A673 (cell line): ENCODE measurements at regions not wholly inside any gene's neighbourhood (a gene's known extent, or its start where the extent isn't known, plus 50 kb on each side); places are given as distances from the start of the nearest gene placed in this dataset.

Experiments
- BruUV-seq: library from RNA; stranded (reverse); fragments of 400-500 nt; replicated peaks from 2 replicates; lab custom pipeline; 2021; lab: Mats Ljungman, UMichigan
- CTCF ChIA-PET: fragments of 300-600 bp; sonication (Branson Sonifier 250); formaldehyde crosslinking; loops from one replicate; lab custom pipeline; 2022; ENCODE audit warnings: antibody characterized with exemption; lab: Charles Lee
- POLR2A ChIA-PET: fragments of 300-600 bp; sonication (Branson Sonifier 250); formaldehyde crosslinking; loops from one replicate; lab custom pipeline; 2022; ENCODE audit warnings: antibody characterized with exemption; ENCODE audit not compliant: low non-redundant PET; lab: Charles Lee
- DNase-seq: peaks from one replicate; pipeline ENCODE4 v3.0.0-alpha.2; 2015; ENCODE audit warnings: low spot score
- H3K27ac ChIP-seq: fragments of 200-600 bp; sonication (generic); 2 replicates; pipeline ENCODE4 v1.5.1; 2016; ENCODE audit warnings: mixed run types, low read depth, mild to moderate bottlenecking, mixed read lengths, antibody characterized with exemption, low read length; ENCODE audit not compliant: poor library complexity, severe bottlenecking
- H3K27me3 ChIP-seq: fragments of 200-600 bp; sonication (generic); replicated peaks from 2 replicates; pipeline ENCODE4 v1.6.1; 2017; ENCODE audit warnings: mixed run types, low read depth, mild to moderate bottlenecking, mixed read lengths, antibody characterized with exemption, low read length; ENCODE audit not compliant: insufficient read depth, poor library complexity
- H3K36me3 ChIP-seq: fragments of 200-600 bp; sonication (generic); 2 replicates; pipeline ENCODE4 v1.6.1; 2016; ENCODE audit warnings: mixed run types, mild to moderate bottlenecking, mixed read lengths, antibody characterized with exemption, low read length; ENCODE audit not compliant: insufficient read depth, poor library complexity, severe bottlenecking
- H3K4me1 ChIP-seq: fragments of 200-600 bp; sonication (generic); 2 replicates; pipeline ENCODE4 v1.6.1; 2017; ENCODE audit warnings: mixed run types, mild to moderate bottlenecking, mixed read lengths, antibody characterized with exemption, low read length; ENCODE audit not compliant: insufficient read depth, poor library complexity, severe bottlenecking
- H3K4me3 ChIP-seq: fragments of 200-600 bp; sonication (generic); 2 replicates; pipeline ENCODE4 v1.5.1; 2016; ENCODE audit warnings: low read depth, mixed run types, mild to moderate bottlenecking, mixed read lengths, low read length; ENCODE audit not compliant: poor library complexity, severe bottlenecking
- H3K9me3 ChIP-seq: fragments of 200-600 bp; sonication (generic); 2 replicates; pipeline ENCODE4 v1.6.1; 2016; ENCODE audit warnings: mixed run types, low read depth, mild to moderate bottlenecking, mixed read lengths, antibody characterized with exemption, low read length; ENCODE audit not compliant: poor library complexity, severe bottlenecking
- CTCF ChIP-seq: fragments of 300-800, 200-600 bp; sonication (generic); conservative IDR thresholded peaks from 2 replicates; pipeline ENCODE4 v1.5.1; 2017; ENCODE audit warnings: low read depth, mild to moderate bottlenecking, antibody characterized with exemption, low read length, moderate library complexity, mixed read lengths
- EZH2 ChIP-seq: fragments of 200-600 bp; sonication (generic); IDR thresholded peaks from 2 replicates; pipeline ENCODE4 v1.6.1; 2017; ENCODE audit warnings: borderline replicate concordance, low read depth, mild to moderate bottlenecking, mixed read lengths, antibody characterized with exemption, low read length; ENCODE audit not compliant: poor library complexity, severe bottlenecking
- intact Hi-C: fragments of 100-400 bp; cut with micrococcal nuclease; formaldehyde crosslinking; loops from one replicate; pipeline ENCODE4 v1.10.0; 2022; ENCODE audit not compliant: unreplicated experiment

GRCh38 chr20:22381812-22382416 is 202.5 kb downstream of the FOXA2 start:
- H3K9me3 ChIP-seq: no peaks in the 10 kb centered on the region
- no peaks in the 10 kb centered on the region for H3K4me1 ChIP-seq
- ChIA-PET CTCF (no interaction called here), POLR2A (no interaction called here)
- no peak overlapping the region for H3K27ac ChIP-seq
- peaks cover 14% of the 10 kb centered on the region for H3K27me3 ChIP-seq
- TF ChIP-seq CTCF (no peak), EZH2 (no peak)
- no peak for DNase-seq
- BruUV-seq: no TSS peak
- H3K4me3 ChIP-seq: no peak overlapping the region
- no peaks in the 10 kb centered on the region for H3K36me3 ChIP-seq
- intact Hi-C loops: no loop called here

- no TSS peak for BruUV-seq
- no peak for DNase-seq
- no peaks in the 10 kb centered on the region for H3K4me1 ChIP-seq
- intact Hi-C loops: no loop called here
- no peak overlapping the region for H3K27ac ChIP-seq
- POLR2A ChIA-PET: no interaction called here
- no peaks in the 10 kb centered on the region for H3K36me3 ChIP-seq
- TF ChIP-seq EZH2 (no peak), CTCF (no peak)
- no peaks in the 10 kb centered on the region for H3K9me3 ChIP-seq
- H3K27me3 ChIP-seq: peaks cover 6% of the 10 kb centered on the region
- CTCF ChIA-PET: no interaction called here
- no peak overlapping the region for H3K4me3 ChIP-seq
Measured at GRCh38 chr20:22379472-22379871, 204.9 kb downstream of the FOXA2 start.

GRCh38 chr20:22374678-22375590 is 209.4 kb downstream of the FOXA2 start:
- Histone ChIP-seq H3K27me3 (peaks cover 26% of the 10 kb centered on the region), H3K4me1 (no peaks in the 10 kb centered on the region), H3K27ac (no peak overlapping the region), H3K9me3 (no peaks in the 10 kb centered on the region), H3K4me3 (no peak overlapping the region), H3K36me3 (no peaks in the 10 kb centered on the region)
- ChIA-PET POLR2A (no interaction called here), CTCF (no interaction called here)
- intact Hi-C loops: no loop called here
- no peak for DNase-seq
- TF ChIP-seq CTCF (no peak), EZH2 (no peak)
- BruUV-seq: no TSS peak
